ENCODE measurements at regions not wholly inside any gene's neighbourhood (a gene's known extent, or its start where the extent isn't known, plus 50 kb on each side); places are given as distances from the start of the nearest gene placed in this dataset.

DNA sequence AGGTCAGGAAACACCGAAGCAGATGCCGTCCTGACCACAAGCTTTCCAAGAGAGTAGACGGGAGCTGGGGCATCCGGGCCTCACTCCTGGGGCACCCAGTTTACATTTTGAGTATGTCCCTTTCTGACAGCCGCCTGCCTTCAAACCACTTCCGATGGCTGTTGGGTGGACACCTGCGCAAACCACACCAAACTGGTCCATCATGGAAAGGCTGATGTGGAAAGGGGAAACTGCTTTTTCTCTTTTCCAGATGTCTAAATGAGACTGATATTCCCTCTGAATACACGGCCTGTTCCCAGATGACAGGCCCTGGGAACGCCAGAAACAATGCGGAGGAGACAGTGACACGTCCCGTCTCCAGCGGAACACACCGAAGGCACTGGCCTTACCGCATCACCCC lies 290.0 kb upstream of the SALL3 start:
- no peak for DNase-seq (ENCODE audit: low spot score)

DNA sequence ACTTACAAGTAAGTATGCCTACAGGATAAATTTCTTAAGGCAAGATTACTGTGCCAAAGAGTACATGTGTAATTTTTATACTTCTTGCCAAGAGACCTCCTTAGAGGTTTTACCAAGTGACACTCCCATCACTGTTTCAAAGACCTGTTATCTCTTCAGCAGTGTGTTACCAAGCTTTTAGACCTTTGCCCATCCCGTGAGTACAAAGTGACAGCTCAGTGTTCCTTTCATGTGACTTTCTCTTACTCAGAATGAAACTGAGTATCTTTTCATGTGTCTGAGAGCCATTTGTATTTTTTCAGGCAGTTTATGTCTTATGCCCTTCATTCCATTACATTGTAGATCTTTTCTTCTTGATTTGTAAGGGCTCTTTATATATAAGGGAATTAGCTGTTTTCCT lies 287.5 kb upstream of the SALL3 start:
- no peak for DNase-seq (ENCODE audit: low spot score)

GRCh38 chr18:78693429-78693828 lies 286.2 kb upstream of the SALL3 start:
- DNase-seq (ENCODE audit: low spot score): no peak

GRCh38 chr18:78696698-78697435 lies 282.8 kb upstream of the SALL3 start:
- DNase-seq (ENCODE audit: low spot score): no peak

DNA sequence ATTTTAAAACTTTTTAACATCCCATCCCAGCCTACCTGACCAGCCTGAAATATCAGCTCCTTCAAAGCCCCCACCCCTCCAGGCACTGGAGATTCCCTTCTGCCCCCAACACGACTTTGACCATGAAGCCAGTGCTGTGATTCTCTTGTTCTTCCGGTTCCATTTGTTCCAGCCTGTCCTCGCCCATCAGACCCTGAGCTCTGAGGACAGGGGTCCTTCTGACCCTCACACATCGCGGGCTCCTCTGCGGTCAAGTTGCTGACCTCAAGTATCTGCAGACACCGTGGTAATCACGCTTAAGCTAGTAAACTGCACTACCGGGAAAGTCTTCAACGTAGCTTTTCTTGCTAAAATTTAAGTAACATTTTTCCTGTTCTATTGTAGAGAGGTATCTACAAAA lies 282.2 kb upstream of the SALL3 start:
- DNase-seq (ENCODE audit: low spot score): no peak

DNA sequence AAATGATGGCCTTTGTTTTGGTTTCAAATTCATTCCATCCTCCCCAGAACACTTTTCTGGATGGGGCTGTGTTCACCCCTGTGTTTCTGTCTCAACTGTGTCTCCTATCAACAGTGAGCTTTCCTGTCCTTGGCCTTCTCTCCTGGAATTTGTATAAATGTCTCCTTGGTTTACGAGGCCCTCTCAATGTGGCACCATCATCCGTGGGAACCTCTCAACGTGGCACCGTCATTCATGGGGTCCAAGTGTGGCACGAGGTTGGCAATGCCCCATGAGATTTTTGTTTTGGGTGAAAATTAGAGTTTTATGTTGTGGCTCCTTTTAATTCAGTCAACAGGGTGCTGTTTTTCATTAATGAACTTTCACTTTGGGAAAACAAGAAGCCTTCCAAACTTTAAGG lies 280.7 kb upstream of the SALL3 start:
- no peak for DNase-seq (ENCODE audit: low spot score)

DNA sequence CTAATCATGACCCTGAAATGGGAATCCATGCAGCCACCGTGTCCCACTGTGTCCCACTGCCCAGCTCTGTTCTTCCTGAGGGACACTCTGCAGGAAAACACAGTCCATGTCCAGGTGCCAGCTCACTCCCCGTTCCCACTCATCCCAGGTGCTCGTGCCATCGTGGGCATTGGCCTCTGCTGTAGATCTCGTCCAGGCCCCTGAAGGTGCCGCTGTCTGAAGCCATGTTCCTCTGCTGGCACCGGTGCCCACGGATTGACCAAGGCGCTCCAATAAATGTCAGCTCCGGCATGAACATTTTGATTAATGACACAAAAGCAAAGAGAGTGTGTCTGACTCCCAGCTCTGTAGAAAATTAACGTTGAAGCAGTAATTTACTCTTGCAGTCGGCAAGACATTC lies 280.1 kb upstream of the SALL3 start:
- DNase-seq (ENCODE audit: low spot score): no peak

DNA sequence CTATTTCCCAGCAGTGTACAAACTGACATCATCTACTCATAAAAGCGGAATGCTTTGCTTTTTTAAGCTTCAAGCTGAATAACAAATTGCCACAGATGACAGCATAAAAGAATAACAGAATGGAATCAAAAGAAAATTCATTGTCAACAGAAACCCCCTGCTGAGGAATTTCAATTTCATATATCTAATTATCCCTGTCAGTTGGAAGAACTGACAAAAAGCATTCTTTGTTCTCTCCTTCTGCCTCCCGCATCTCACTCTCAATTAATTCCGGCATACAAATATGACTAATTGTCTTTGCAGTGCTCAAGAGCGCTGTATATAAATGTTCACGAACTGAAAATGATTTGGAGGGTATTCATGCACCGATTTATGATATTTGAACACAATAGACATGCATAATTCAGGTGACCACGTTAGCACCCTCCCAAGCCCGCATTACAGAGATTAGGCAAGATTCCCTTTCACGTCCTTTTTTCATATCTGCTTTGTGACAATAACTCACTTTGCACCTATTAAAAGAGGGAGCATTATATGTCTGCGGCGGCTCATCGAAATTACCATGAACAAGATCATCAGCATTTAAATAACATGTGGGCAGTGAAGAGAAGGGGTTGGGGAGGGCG lies 277.7 kb upstream of the SALL3 start:
- DNase-seq (ENCODE audit: low spot score): peak; percentile 5

- DNase-seq (ENCODE audit: low spot score): no peak
Measured at GRCh38 chr18:78703291-78703690, 276.3 kb upstream of the SALL3 start.

DNA sequence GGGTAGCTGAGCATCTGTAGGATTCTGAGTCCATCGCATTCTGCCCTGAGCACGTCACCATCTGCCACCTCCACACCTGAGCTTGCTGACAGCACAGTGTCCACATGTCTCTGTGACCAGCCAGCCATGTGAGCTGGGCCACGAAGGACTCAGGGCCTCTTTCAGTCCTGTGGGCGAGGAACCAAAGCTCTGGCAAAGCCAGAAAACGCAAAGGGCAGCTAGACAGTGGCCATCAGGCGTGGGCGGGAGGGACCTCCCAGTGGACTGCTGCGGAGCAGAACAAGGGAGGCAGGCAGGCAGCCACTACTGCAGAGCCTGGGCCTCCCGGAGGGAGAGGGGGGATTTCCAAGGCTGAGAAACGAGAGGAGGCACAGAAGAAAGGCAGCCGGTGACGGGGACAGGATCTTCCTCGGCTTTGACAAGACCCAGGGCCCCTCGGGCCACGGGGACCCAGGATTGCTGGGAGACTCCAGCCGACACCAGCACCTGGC lies 274.6 kb upstream of the SALL3 start:
- no peak for DNase-seq (ENCODE audit: low spot score)

GRCh38 chr18:78709261-78709809 lies 270.3 kb upstream of the SALL3 start:
- DNase-seq (ENCODE audit: low spot score): no peak

DNA sequence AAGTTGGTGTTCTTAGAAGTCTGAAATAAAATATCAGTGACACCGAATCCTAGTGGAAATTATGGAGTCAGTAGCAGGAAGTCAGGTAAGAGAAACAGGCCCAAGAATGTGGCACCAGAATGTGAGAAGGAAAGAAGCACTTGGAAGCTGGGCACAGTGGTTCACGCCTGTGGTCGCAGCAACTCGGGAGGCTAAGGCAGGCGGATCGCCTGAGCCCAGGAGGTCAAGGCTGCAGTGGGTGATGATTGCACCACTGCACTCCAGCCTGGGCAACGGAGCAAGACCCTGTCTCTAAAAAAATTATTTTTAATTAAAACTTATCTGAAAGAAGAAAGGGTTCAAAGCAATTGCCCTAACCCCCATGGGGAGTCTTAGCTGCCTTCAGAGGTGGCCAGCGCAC lies 268.3 kb upstream of the SALL3 start:
- no peak for DNase-seq (ENCODE audit: low spot score)

- no peak for DNase-seq (ENCODE audit: low spot score)
Measured at GRCh38 chr18:78711971-78712370, 267.6 kb upstream of the SALL3 start.

DNA sequence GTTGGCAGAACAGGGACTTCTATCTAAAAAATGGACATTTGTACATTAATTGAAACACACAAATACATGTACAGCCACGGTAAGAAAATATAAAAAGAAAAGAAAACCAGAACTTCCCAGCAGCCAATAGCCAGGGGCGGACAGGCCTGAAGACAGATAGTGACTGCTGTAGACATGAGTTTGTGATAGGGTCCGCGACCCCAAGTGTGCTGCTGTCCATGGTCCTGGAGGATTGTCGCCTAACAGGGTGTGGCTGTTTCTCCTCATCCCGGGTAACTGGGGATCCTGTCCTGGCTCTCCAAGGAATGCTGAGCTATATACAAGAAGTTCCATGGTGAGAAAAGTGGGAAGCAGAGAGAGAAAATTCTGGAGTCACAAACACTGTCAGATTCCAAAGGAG lies 266.5 kb upstream of the SALL3 start:
- no peak for DNase-seq (ENCODE audit: low spot score)

DNA sequence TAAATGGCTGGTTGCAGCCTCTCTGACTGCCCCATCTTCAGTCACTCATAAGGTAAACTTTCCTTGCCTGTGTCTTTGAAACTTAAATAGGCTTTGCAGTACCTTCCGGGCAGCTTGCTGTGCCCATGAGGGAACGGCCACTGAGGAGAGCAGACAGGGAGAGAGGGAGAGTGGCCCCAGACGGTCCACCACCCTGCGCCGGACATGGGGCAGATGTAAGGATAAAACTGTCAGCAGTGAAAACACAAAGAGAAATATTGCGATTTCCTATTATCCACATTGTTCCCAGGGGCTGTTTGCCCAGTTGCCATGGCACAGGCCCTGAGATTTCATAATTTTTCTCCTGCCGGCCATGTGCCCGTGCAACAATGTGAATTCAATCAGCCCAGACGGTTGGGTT lies 265.9 kb upstream of the SALL3 start:
- no peak for DNase-seq (ENCODE audit: low spot score)

DNA sequence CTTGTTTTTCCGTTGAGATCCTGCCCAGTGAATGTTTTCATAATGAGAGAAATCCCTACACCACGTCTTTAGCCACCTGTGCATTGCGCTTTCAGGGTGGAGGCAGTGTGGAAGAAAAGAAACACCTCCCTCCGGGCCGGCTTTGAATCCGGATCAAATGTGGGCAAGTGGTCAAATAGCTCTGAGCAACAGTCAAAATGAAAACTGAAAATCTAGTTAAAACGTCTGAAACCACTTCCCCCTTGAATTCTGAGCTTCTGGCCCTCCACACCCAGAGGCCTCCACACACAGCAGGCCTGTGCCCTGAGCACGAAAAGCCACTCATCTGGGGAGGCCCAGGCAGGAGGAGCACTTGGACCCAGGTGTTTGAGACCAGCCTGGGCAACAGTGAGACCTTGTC lies 263.6 kb upstream of the SALL3 start:
- no peak for DNase-seq (ENCODE audit: low spot score)

DNA sequence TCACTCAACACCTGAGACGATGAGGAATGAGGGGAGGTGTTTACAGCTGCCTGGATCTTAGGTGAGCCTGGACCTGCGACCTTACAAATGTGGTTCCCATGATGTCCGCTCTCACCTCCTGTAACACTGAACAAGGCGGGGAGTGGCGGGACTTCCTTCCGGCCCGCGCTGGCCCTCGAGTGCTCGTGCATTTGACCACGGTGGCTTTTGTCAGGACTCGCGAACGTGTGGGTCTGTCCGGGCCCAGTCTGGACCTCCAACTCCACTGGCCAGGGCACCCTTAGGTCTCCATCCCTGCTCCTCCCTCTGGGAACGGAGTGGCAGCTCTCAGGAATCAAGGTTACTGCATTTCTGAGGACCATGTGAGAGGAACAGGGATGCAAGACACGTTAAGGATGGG lies 263.0 kb upstream of the SALL3 start:
- no peak for DNase-seq (ENCODE audit: low spot score)

DNA sequence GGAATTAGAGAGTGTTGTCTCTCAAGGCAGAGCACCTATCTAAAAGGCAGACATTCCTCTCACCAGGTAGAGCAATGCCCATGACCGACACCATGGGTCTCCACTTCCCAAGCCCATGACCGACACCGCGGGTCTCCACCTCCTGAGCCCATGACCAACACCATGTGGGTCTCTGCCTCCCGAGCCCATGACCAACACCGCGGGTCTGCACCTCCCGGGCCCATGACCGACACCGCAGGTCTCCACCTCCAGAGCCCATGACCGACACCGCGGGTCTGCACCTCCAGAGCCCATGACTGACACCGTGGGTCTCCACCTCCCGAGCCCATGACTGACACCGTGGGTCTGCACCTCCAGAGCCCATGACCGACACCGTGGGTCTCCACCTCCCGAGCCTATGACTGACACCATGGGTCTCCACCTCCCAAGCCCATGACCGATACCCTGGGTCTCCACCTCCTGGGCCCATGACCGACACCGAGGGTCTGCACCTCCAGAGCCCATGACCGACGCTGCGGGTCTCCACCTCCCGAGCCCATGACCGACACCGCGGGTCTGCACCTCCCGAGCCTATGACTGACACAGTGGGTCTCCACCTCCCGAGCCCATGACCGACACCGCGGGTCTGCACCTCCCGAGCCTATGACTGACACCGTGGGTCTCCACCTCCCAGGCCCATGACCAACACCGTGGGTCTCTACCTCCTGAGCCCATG lies 262.4 kb upstream of the SALL3 start:
- no peak for DNase-seq (ENCODE audit: low spot score)

- DNase-seq (ENCODE audit: low spot score): no peak
Measured at GRCh38 chr18:78717766-78718150, 261.9 kb upstream of the SALL3 start.

GRCh38 chr18:78719821-78720220 lies 259.8 kb upstream of the SALL3 start:
- no peak for DNase-seq (ENCODE audit: low spot score)

- DNase-seq (ENCODE audit: low spot score): peak; percentile 83
Measured at GRCh38 chr18:78720456-78721237, 259.0 kb upstream of the SALL3 start.

All from umbilical cord (tissue), 1 donor.